ENCODE measurements at regions not wholly inside any gene's neighbourhood (a gene's known extent, or its start where the extent isn't known, plus 50 kb on each side); places are given as distances from the start of the nearest gene placed in this dataset.
A peak's percentile ranks its signal among the peaks of the same experiment; 100 is the strongest.
"Not testable (repeated sequence)": the region's sequence is repeated elsewhere in the genome, so short reads cannot be mapped to it uniquely, and the experiment has no call there.

DNA sequence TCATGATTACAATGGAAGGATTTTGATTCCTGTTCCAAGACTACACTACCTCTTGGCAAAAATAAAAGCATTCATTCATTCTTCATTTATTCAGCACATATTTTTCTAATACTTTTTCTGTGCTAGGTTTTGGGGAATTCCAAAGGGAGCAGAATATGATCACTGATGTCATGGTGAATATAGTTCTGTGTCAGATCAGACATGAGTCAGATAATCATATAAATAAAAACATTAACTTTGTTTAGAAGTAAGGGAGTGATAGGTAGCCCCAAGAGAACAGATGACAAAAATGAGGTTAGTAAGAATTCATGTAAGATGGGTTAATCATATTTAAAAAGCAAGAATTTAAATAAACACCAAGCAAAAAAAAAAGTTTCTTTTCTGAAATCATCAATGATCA lies 94.1 kb upstream of the RANBP6 start:
- no peaks in the 10 kb centered on the region for H3K79me2 ChIP-seq
- H3K9ac ChIP-seq = no peak overlapping the region
- no peak overlapping the region for H2AFZ ChIP-seq
- no peaks in the 10 kb centered on the region for H3K9me3 ChIP-seq (ENCODE audit: control insufficient read depth, low read length)
- no peak overlapping the region for H3K27ac ChIP-seq
- no peaks in the 10 kb centered on the region for H3K4me1 ChIP-seq
- H3K36me3 ChIP-seq (ENCODE audit: control insufficient read depth, insufficient read depth, low read length) = no peaks in the 10 kb centered on the region
- H3K4me2 ChIP-seq (ENCODE audit: low read length) = no peak overlapping the region
- H3K27me3 ChIP-seq (ENCODE audit: control insufficient read depth, insufficient read depth, low read length) = no peaks in the 10 kb centered on the region
- TF ChIP-seq, protein P1, sequence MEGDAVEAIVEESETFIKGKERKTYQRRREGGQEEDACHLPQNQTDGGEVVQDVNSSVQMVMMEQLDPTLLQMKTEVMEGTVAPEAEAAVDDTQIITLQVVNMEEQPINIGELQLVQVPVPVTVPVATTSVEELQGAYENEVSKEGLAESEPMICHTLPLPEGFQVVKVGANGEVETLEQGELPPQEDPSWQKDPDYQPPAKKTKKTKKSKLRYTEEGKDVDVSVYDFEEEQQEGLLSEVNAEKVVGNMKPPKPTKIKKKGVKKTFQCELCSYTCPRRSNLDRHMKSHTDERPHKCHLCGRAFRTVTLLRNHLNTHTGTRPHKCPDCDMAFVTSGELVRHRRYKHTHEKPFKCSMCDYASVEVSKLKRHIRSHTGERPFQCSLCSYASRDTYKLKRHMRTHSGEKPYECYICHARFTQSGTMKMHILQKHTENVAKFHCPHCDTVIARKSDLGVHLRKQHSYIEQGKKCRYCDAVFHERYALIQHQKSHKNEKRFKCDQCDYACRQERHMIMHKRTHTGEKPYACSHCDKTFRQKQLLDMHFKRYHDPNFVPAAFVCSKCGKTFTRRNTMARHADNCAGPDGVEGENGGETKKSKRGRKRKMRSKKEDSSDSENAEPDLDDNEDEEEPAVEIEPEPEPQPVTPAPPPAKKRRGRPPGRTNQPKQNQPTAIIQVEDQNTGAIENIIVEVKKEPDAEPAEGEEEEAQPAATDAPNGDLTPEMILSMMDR (IDR thresholded peaks at IDR 0.05) = no peak
- H3K4me3 ChIP-seq (ENCODE audit: low read depth, low read length) = no peak overlapping the region

DNA sequence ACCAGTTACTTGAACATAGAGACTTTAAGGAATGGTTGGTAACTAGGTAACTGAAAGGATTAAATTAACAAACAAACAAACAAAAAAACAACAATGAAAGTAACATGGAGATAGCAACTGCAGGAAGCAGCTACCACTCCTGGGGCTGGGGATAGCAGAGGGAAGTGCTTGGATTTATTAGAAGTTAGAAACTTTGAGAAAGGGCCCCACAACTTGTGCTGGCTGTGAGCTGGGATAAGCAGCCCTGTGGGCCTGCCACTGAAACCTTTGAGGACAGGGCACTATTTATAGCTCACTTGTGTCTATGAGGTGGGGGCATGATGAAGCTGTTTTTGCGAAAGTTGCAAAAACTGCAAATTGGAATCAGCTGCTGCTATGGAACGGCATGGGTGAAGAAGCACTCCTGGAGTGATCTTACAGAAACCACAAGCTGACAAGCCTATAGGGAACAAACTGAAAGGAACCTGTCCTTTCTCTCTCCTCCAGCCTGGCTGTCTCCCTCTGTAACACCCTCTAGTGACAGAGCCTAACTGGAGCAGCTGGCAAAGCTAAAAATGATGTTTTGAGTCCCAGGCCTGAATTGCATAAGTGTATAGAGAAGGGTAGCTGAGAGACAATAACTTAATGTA lies 91.4 kb upstream of the RANBP6 start:
- Histone ChIP-seq H3K36me3 (ENCODE audit: control insufficient read depth, insufficient read depth, low read length) (no peaks in the 10 kb centered on the region), H3K4me3 (ENCODE audit: low read depth, low read length) (peak overlapping the region; percentile 36), H3K9ac (no peak overlapping the region), H3K27me3 (ENCODE audit: control insufficient read depth, insufficient read depth, low read length) (no peaks in the 10 kb centered on the region), H2AFZ (peak overlapping the region; percentile 31), H3K4me2 (ENCODE audit: low read length) (peak overlapping the region; percentile 58), H3K27ac (peak overlapping the region; percentile 26), H3K4me1 (no peaks in the 10 kb centered on the region), H3K79me2 (no peaks in the 10 kb centered on the region), H3K9me3 (ENCODE audit: control insufficient read depth, low read length) (no peaks in the 10 kb centered on the region)
- TF ChIP-seq, protein P1 (IDR thresholded peaks at IDR 0.05) = peak; percentile 32

DNA sequence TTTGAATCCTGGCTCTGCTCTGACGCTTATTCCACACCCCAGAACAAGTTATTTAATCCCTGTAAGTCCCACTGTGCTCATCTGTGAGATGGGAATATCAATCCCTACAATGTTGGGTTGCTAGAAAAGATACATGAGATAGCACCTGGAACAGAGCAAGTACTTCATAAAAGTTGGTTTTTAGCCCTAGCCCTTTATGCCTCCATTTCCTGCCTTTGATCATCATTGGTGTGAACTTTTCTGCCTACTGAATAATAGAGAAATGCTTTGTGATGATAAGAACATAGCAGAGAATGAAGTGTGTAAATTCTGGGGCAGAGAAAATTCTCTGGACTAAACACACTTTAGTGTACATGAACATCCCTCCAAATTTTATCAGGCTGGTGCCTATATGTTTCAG lies 90.3 kb upstream of the RANBP6 start:
- no peaks in the 10 kb centered on the region for H3K4me1 ChIP-seq
- no peak overlapping the region for H2AFZ ChIP-seq
- TF ChIP-seq, protein P1 (IDR thresholded peaks at IDR 0.05) = no peak
- no peak overlapping the region for H3K4me3 ChIP-seq (ENCODE audit: low read depth, low read length)
- no peaks in the 10 kb centered on the region for H3K36me3 ChIP-seq (ENCODE audit: control insufficient read depth, insufficient read depth, low read length)
- no peak overlapping the region for H3K27ac ChIP-seq
- H3K9ac ChIP-seq = no peak overlapping the region
- no peaks in the 10 kb centered on the region for H3K9me3 ChIP-seq (ENCODE audit: control insufficient read depth, low read length)
- no peak overlapping the region for H3K4me2 ChIP-seq (ENCODE audit: low read length)
- no peaks in the 10 kb centered on the region for H3K27me3 ChIP-seq (ENCODE audit: control insufficient read depth, insufficient read depth, low read length)
- H3K79me2 ChIP-seq = no peaks in the 10 kb centered on the region

DNA sequence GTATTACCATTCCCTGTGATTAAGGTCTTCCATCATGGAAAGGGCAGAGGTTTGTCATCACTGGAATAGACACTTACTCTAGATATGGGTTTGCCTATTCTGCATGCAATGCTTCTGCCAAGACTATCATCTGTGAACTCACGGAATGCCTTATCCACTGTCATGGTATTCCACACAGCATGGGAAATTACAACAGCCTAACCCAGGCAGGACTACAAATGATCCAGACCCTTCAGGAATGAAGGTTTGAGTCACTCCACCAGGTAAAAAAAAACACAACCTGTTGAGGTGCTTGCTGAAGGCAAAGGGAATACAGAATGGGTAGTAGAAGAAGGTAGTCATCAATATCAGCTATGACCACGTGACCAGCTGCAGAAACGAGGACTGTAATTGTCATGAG lies 89.0 kb upstream of the RANBP6 start:
- H3K27ac ChIP-seq; H3K9ac ChIP-seq; H2AFZ ChIP-seq; H3K9me3 ChIP-seq (ENCODE audit: control insufficient read depth, low read length); H3K36me3 ChIP-seq (ENCODE audit: control insufficient read depth, insufficient read depth, low read length); H3K4me3 ChIP-seq (ENCODE audit: low read depth, low read length); H3K27me3 ChIP-seq (ENCODE audit: control insufficient read depth, insufficient read depth, low read length); H3K4me2 ChIP-seq (ENCODE audit: low read length); H3K4me1 ChIP-seq; H3K79me2 ChIP-seq: not testable (repeated sequence)

DNA sequence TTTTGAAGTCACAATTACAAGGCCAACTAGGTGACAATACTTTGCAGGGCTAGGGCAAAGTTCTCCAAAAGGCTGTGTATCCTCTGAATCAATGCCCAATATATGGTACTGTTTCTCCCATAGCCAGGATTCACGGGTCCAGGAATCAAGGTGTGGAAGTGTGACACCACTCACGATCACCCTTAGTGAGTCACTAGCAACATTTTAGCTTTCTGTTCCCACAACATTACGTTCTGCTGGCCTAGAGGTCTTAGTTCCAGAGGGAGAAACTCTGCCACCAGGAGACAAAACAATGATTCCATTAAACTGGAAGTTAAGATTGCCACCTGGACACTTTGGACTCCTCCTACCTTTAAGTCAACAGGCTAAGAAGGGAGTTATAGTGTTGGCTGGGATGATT lies 88.5 kb upstream of the RANBP6 start:
- not testable (repeated sequence) for H3K27me3 ChIP-seq (ENCODE audit: control insufficient read depth, insufficient read depth, low read length); H3K4me3 ChIP-seq (ENCODE audit: low read depth, low read length); H3K79me2 ChIP-seq; H3K36me3 ChIP-seq (ENCODE audit: control insufficient read depth, insufficient read depth, low read length); H2AFZ ChIP-seq; H3K27ac ChIP-seq; H3K4me1 ChIP-seq; H3K9me3 ChIP-seq (ENCODE audit: control insufficient read depth, low read length); H3K4me2 ChIP-seq (ENCODE audit: low read length); H3K9ac ChIP-seq

DNA sequence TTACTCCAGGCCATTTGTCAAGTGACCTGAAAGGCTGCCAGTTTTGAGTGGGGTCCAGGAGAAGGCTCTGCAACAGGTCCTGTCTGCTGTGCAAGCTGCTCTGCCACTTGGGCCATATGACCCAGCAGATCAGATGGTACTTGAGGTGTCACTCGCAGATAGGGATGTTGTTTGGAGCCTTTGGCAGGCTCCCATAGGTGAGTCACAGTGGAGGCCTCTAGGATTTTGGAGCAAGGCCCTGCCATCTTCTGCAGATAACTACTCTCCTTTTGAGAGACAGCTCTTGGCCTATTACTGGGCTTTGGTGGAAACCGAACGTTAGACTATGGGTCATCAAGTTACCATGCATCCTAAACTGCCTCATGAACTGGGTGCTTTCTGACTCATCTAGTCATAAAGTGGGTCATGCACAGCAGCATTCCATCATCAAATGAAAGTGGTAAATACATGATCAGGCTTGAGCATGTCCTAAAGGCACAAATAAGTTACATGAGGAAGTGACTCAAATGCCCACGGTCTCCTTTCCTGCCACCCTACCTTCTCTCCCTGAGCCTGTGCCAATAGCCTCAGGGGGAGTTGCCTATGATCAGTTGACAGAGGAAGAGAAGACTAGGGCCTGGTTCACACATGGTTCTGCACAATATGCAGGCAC lies 87.0 kb upstream of the RANBP6 start:
- not testable (repeated sequence) for H3K4me1 ChIP-seq; H3K4me2 ChIP-seq (ENCODE audit: low read length); H3K27me3 ChIP-seq (ENCODE audit: control insufficient read depth, insufficient read depth, low read length); H3K36me3 ChIP-seq (ENCODE audit: control insufficient read depth, insufficient read depth, low read length); H3K27ac ChIP-seq; H3K9ac ChIP-seq; H3K79me2 ChIP-seq; H3K4me3 ChIP-seq (ENCODE audit: low read depth, low read length); H3K9me3 ChIP-seq (ENCODE audit: control insufficient read depth, low read length); H2AFZ ChIP-seq

DNA sequence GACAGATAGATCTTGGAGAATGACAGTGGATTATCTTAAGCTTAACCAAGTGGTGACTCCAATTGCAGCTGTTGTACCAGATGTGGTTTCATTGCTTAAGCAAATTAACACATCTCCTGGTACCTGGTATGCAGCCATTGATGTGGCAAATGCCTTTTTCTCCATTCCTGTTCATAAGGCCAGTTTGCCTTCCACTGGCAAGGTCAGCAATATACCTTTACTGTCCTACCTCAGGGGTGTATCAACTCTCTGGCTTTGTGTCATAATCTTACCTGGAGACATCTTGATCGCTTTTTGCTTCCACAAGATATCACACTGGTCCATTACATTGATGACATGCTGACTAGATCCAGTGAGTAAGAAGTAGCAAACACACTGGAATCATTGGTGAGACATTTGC lies 86.3 kb upstream of the RANBP6 start:
- not testable (repeated sequence) for H3K9ac ChIP-seq; H3K27me3 ChIP-seq (ENCODE audit: control insufficient read depth, insufficient read depth, low read length); H2AFZ ChIP-seq; H3K36me3 ChIP-seq (ENCODE audit: control insufficient read depth, insufficient read depth, low read length); H3K27ac ChIP-seq; H3K79me2 ChIP-seq; H3K9me3 ChIP-seq (ENCODE audit: control insufficient read depth, low read length); H3K4me2 ChIP-seq (ENCODE audit: low read length); H3K4me1 ChIP-seq; H3K4me3 ChIP-seq (ENCODE audit: low read depth, low read length)

DNA sequence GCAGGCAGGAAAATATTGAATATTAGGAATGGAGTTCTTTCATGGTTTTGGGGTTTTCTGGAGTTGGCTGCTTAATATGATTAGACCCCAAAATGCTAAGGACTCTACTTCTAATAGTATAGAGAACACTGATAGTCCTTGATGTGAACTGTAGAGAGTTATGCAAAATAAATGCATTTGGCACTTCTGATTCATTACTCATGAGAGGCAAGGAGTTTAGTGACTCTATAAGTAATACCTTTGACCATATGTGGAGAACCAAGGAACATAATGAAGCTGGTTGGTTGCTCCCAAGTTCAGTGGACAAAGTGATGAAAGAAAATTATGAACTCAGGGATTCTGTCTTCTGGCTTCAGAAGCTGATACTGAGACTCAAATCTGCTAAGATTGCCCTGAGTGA lies 83.9 kb upstream of the RANBP6 start:
- H3K36me3 ChIP-seq (ENCODE audit: control insufficient read depth, insufficient read depth, low read length); H3K27ac ChIP-seq; H3K9me3 ChIP-seq (ENCODE audit: control insufficient read depth, low read length); H3K4me3 ChIP-seq (ENCODE audit: low read depth, low read length); H2AFZ ChIP-seq; H3K9ac ChIP-seq; H3K4me1 ChIP-seq; H3K79me2 ChIP-seq; H3K27me3 ChIP-seq (ENCODE audit: control insufficient read depth, insufficient read depth, low read length); H3K4me2 ChIP-seq (ENCODE audit: low read length): not testable (repeated sequence)
